GM04503 (cell line): ENCODE measurements at regions not wholly inside any gene's neighbourhood (a gene's known extent, or its start where the extent isn't known, plus 50 kb on each side); places are given as distances from the start of the nearest gene placed in this dataset.

Source experiments
- DNase-seq: peaks from one replicate; pipeline ENCODE4 v3.0.0-alpha.2; 2012; ENCODE audit warnings: low read depth

- DNase-seq = no peak
These were observed 212.3 kb downstream of the ICE1 start for GRCh38 chr5:5634817-5635216.

GRCh38 chr5:5633579-5633978, 211.1 kb downstream of the ICE1 start:
- DNase-seq = no peak

GRCh38 chr5:5632678-5633077, 210.2 kb downstream of the ICE1 start:
- no peak for DNase-seq

- DNase-seq = no peak
These were observed 207.1 kb downstream of the ICE1 start for GRCh38 chr5:5629607-5629978.

- DNase-seq = no peak
These were observed 206.6 kb downstream of the ICE1 start for GRCh38 chr5:5628866-5629606.

- DNase-seq = no peak
These were observed 203.9 kb downstream of the ICE1 start for GRCh38 chr5:5626412-5626811.

GRCh38 chr5:5625491-5625890, 203.0 kb downstream of the ICE1 start:
- no peak for DNase-seq

GRCh38 chr5:5623397-5623796, 200.9 kb downstream of the ICE1 start:
- no peak for DNase-seq

- DNase-seq = no peak
These were observed 200.3 kb downstream of the ICE1 start for GRCh38 chr5:5622806-5623205.

GRCh38 chr5:5619546-5619945, 197.1 kb downstream of the ICE1 start:
- DNase-seq = no peak

GRCh38 chr5:5617024-5617423, 194.5 kb downstream of the ICE1 start:
- no peak for DNase-seq

- DNase-seq = no peak
These were observed 193.9 kb downstream of the ICE1 start for GRCh38 chr5:5616247-5616895.

- no peak for DNase-seq
These were observed 193.1 kb downstream of the ICE1 start for GRCh38 chr5:5615569-5615968.

GRCh38 chr5:5613261-5613990, 190.9 kb downstream of the ICE1 start:
- no peak for DNase-seq

- no peak for DNase-seq
These were observed 189.6 kb downstream of the ICE1 start for GRCh38 chr5:5612096-5612495.

GRCh38 chr5:5609935-5610334, 187.5 kb downstream of the ICE1 start:
- no peak for DNase-seq

GRCh38 chr5:5605170-5605764, 182.8 kb downstream of the ICE1 start:
- DNase-seq = no peak

GRCh38 chr5:5602554-5602953, 180.1 kb downstream of the ICE1 start:
- no peak for DNase-seq

GRCh38 chr5:5598547-5599113, 176.2 kb downstream of the ICE1 start:
- no peak for DNase-seq

GRCh38 chr5:5593391-5593790, 170.9 kb downstream of the ICE1 start:
- no peak for DNase-seq

- DNase-seq = no peak
These were observed 170.1 kb downstream of the ICE1 start for GRCh38 chr5:5592541-5592940.

GRCh38 chr5:5591567-5591966, 169.1 kb downstream of the ICE1 start:
- no peak for DNase-seq

GRCh38 chr5:5589857-5590256, 167.4 kb downstream of the ICE1 start:
- DNase-seq = no peak
